ENCODE measurements at regions not wholly inside any gene's neighbourhood (a gene's known extent, or its start where the extent isn't known, plus 50 kb on each side); places are given as distances from the start of the nearest gene placed in this dataset.

DNA sequence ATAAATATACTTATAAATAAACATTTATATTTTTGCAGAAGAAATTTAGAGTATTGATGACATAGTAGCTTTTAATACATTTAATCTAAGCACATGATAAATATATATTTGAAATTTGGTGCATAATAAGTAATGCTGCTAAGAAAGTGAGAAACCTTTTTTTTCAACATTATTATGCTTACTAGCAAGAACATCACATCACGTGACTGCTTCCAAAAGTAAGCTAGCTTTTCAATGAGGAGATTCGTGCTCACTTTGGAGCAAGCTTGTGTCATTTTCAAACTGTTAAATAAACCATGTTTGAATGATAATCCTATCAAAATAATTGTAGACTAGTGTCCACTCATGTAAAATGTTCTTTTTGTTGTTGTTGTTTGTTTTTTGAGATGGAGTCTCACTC lies 109.0 kb upstream of the SLC4A7 start:
- Histone ChIP-seq H3K9me3 (ENCODE audit: control insufficient read depth in 1 of 2, insufficient read depth in 1 of 2, low read depth in 1 of 2, low read length in 2 of 2) (no peaks in the 10 kb centered on the region), H3K4me2 (ENCODE audit: low read length) (no peak overlapping the region), H3K4me3 (replicated peaks in 1 of 2; ENCODE audit: low read depth in 1 of 2, low read length in 2 of 2) (no peak overlapping the region), H3K4me1 (ENCODE audit: control insufficient read depth in 1 of 2, insufficient read depth in 2 of 2, low read length in 2 of 2) (no peaks in the 10 kb centered on the region), H3K27ac (ENCODE audit: low read depth, low read length) (no peak overlapping the region), H4K20me1 (ENCODE audit: insufficient read depth) (no peaks in the 10 kb centered on the region), H3K27me3 (ENCODE audit: insufficient read depth, low read length) (no peaks in the 10 kb centered on the region), H2AFZ (ENCODE audit: low read depth, low read length, poor library complexity, severe bottlenecking) (no peak overlapping the region), H3K36me3 (ENCODE audit: control insufficient read depth in 1 of 2, insufficient read depth in 2 of 2, low read length in 2 of 2) (no peaks in the 10 kb centered on the region), H3K9ac (ENCODE audit: low read length) (no peak overlapping the region), H3K79me2 (ENCODE audit: insufficient read depth, low read length) (no peaks in the 10 kb centered on the region), H3K9me2 (ENCODE audit: insufficient read depth) (no peaks in the 10 kb centered on the region)
- ATAC-seq: no peak
- no peak for DNase-seq (ENCODE audit: low read depth, low spot score)
- TF ChIP-seq, protein P1, sequence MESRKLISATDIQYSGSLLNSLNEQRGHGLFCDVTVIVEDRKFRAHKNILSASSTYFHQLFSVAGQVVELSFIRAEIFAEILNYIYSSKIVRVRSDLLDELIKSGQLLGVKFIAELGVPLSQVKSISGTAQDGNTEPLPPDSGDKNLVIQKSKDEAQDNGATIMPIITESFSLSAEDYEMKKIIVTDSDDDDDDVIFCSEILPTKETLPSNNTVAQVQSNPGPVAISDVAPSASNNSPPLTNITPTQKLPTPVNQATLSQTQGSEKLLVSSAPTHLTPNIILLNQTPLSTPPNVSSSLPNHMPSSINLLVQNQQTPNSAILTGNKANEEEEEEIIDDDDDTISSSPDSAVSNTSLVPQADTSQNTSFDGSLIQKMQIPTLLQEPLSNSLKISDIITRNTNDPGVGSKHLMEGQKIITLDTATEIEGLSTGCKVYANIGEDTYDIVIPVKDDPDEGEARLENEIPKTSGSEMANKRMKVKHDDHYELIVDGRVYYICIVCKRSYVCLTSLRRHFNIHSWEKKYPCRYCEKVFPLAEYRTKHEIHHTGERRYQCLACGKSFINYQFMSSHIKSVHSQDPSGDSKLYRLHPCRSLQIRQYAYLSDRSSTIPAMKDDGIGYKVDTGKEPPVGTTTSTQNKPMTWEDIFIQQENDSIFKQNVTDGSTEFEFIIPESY (IDR thresholded peaks at IDR 0.05; ENCODE audit: extremely low read depth, insufficient replicate concordance, low read length): no peak
- no peak for TF ChIP-seq EZH2 (IDR thresholded peaks at IDR 0.05)
- no peak for TF ChIP-seq ZFX (IDR thresholded peaks at IDR 0.05)
- no peak for TF ChIP-seq EZH2phosphoT487 (IDR thresholded peaks at IDR 0.05; ENCODE audit: borderline replicate concordance)
- ChIA-PET POLR2A (no interaction called here), CTCF (no interaction called here), RAD21 (ENCODE audit: low non-redundant PET in 1 of 2, low total read pairs in 2 of 2, uncharacterized antibody in 2 of 2, unreplicated experiment in 2 of 2) (no interaction called here)
- no TSS peak for BruUV-seq (replicated peaks)
- intact Hi-C loops (cut with micrococcal nuclease): no loop called here

DNA sequence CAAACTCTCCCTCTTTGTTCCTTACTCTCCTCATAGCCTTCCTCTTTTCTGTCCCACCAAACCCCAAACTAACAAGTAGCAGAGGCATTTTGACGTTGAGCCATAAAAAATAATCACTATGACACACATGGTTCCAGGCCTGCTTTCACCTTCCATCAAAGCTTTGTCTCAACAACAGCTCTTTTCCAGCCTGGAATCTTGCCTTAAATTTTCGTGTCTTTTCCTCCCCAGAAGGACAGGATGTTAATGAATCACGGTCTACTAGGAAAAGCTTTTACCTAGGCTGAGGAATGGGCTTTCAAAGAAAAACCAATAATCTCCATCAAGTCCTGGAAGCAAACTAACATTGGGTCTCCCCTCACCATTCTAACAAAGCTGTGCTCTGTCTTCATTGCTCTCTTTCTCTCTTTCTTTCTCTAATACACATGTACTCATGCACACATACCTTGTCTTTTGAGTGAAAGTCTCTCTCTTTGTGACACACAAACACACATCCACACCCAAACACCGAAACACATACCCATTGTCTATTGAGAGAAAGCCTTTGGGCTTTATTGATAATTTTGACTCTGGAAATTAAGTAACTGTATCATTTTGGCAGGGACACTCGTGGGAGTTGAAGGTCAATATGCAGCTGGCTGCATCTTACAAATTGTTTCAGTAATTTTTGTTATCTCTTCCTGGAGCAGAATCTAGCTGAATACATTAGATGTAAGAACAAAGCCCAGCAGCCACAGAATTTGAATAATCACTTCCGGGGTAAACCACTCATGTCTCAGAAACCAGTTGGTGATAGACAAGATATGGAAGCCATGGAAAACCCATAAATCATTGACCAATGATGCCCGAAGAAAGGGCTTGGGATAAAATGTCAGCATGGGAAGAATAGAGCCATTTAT lies 107.4 kb upstream of the SLC4A7 start:
- Histone ChIP-seq H3K27ac (ENCODE audit: low read depth, low read length) (no peak overlapping the region), H4K20me1 (ENCODE audit: insufficient read depth) (no peaks in the 10 kb centered on the region), H2AFZ (ENCODE audit: low read depth, low read length, poor library complexity, severe bottlenecking) (peak overlapping the region; percentile 26), H3K4me2 (ENCODE audit: low read length) (no peak overlapping the region), H3K4me1 (ENCODE audit: control insufficient read depth in 1 of 2, insufficient read depth in 2 of 2, low read length in 2 of 2) (no peaks in the 10 kb centered on the region), H3K9me3 (ENCODE audit: control insufficient read depth in 1 of 2, insufficient read depth in 1 of 2, low read depth in 1 of 2, low read length in 2 of 2) (no peaks in the 10 kb centered on the region), H3K4me3 (replicated peaks in 1 of 2; ENCODE audit: low read depth in 1 of 2, low read length in 2 of 2) (no peak overlapping the region), H3K9me2 (ENCODE audit: insufficient read depth) (no peaks in the 10 kb centered on the region), H3K27me3 (ENCODE audit: insufficient read depth, low read length) (no peaks in the 10 kb centered on the region), H3K9ac (ENCODE audit: low read length) (no peak overlapping the region), H3K36me3 (ENCODE audit: control insufficient read depth in 1 of 2, insufficient read depth in 2 of 2, low read length in 2 of 2) (no peaks in the 10 kb centered on the region), H3K79me2 (ENCODE audit: insufficient read depth, low read length) (no peaks in the 10 kb centered on the region)
- intact Hi-C loops (cut with micrococcal nuclease): no loop called here
- RAD21 ChIA-PET (ENCODE audit: low non-redundant PET in 1 of 2, low total read pairs in 2 of 2, uncharacterized antibody in 2 of 2, unreplicated experiment in 2 of 2): no interaction called here
- DNase-seq (ENCODE audit: low read depth, low spot score): no peak
- no TSS peak for BruUV-seq (replicated peaks)
- TF ChIP-seq ZNF274 (IDR thresholded peaks at IDR 0.05; ENCODE audit: low read depth, low read length) (no peak), EZH2phosphoT487 (IDR thresholded peaks at IDR 0.05; ENCODE audit: borderline replicate concordance) (no peak), TCF7L2 (IDR thresholded peaks at IDR 0.05; ENCODE audit: borderline replicate concordance, extremely low read depth, insufficient read depth, insufficient read length) (no peak), SRF (IDR thresholded peaks at IDR 0.05; ENCODE audit: low read depth) (no peak), FOSL1 (IDR thresholded peaks at IDR 0.05; ENCODE audit: low read depth) (no peak), SP1 (IDR thresholded peaks at IDR 0.05; ENCODE audit: low read depth) (no peak), POLR2A (IDR thresholded peaks at IDR 0.05; ENCODE audit: borderline replicate concordance, extremely low read depth, insufficient read depth, insufficient read length) (no peak), JUND (IDR thresholded peaks at IDR 0.05) (no peak), ZFX (IDR thresholded peaks at IDR 0.05) (no peak), EGR1 (IDR thresholded peaks at IDR 0.05; ENCODE audit: low read depth) (no peak), EZH2 (IDR thresholded peaks at IDR 0.05) (no peak), ELF1 (IDR thresholded peaks at IDR 0.05; ENCODE audit: borderline replicate concordance, low read depth) (no peak), POLR2AphosphoS5 (IDR thresholded peaks at IDR 0.05; ENCODE audit: low read depth, low read length) (no peak)
- TF ChIP-seq, protein P1 (IDR thresholded peaks at IDR 0.05; ENCODE audit: extremely low read depth, insufficient replicate concordance, low read length): no peak
- TF ChIP-seq, protein P2, sequence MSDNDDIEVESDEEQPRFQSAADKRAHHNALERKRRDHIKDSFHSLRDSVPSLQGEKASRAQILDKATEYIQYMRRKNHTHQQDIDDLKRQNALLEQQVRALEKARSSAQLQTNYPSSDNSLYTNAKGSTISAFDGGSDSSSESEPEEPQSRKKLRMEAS (IDR thresholded peaks at IDR 0.05): no peak
- TF ChIP-seq, protein P3, sequence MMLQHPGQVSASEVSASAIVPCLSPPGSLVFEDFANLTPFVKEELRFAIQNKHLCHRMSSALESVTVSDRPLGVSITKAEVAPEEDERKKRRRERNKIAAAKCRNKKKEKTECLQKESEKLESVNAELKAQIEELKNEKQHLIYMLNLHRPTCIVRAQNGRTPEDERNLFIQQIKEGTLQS (IDR thresholded peaks at IDR 0.05): no peak
- CTCF ChIA-PET: no interaction called here
- no peak for ATAC-seq
- POLR2A ChIA-PET: no interaction called here
